HG02610 (cell line): ENCODE measurements at regions not wholly inside any gene's neighbourhood (a gene's known extent, or its start where the extent isn't known, plus 50 kb on each side); places are given as distances from the start of the nearest gene placed in this dataset.

Source experiments
- ATAC-seq: cut with Tn5 transposase; IDR thresholded peaks from one replicate; pipeline ENCODE4 v1.9.1; 2021; ENCODE audit warnings: mild to moderate bottlenecking, moderate library complexity; ENCODE audit not compliant: unreplicated experiment

GRCh38 chr2:53452400-53452799, 315.2 kb upstream of the CHAC2 start:
- no peak for ATAC-seq

GRCh38 chr2:53450923-53451322, 316.7 kb upstream of the CHAC2 start:
- ATAC-seq: no peak

GRCh38 chr2:53448591-53448990, 319.0 kb upstream of the CHAC2 start:
- ATAC-seq: no peak

- ATAC-seq: no peak
These were observed 319.5 kb upstream of the CHAC2 start for GRCh38 chr2:53448086-53448485.

GRCh38 chr2:53445383-53446070, 322.1 kb upstream of the CHAC2 start:
- peak; percentile 68 for ATAC-seq

GRCh38 chr2:53442783-53443182, 324.8 kb upstream of the CHAC2 start:
- no peak for ATAC-seq

- ATAC-seq: no peak
These were observed 325.5 kb upstream of the CHAC2 start for GRCh38 chr2:53442093-53442492.

GRCh38 chr2:53438692-53439091, 328.9 kb upstream of the CHAC2 start:
- no peak for ATAC-seq

GRCh38 chr2:53438100-53438499, 329.5 kb upstream of the CHAC2 start:
- ATAC-seq: no peak

GRCh38 chr2:53437371-53437770, 330.2 kb upstream of the CHAC2 start:
- no peak for ATAC-seq

GRCh38 chr2:53436882-53437281, 330.7 kb upstream of the CHAC2 start:
- ATAC-seq: no peak

- ATAC-seq: no peak
These were observed 332.0 kb upstream of the CHAC2 start for GRCh38 chr2:53435610-53436009.

GRCh38 chr2:53434466-53434865, 333.1 kb upstream of the CHAC2 start:
- ATAC-seq: no peak

- no peak for ATAC-seq
These were observed 334.7 kb upstream of the CHAC2 start for GRCh38 chr2:53432936-53433335.

- no peak for ATAC-seq
These were observed 337.7 kb upstream of the CHAC2 start for GRCh38 chr2:53429901-53430300.

- peak; percentile 85 for ATAC-seq
These were observed 342.7 kb upstream of the CHAC2 start for GRCh38 chr2:53424902-53425301.

- ATAC-seq: no peak
These were observed 344.1 kb upstream of the CHAC2 start for GRCh38 chr2:53423465-53423864.

GRCh38 chr2:53422979-53423378, 344.6 kb upstream of the CHAC2 start:
- peak; percentile 40 for ATAC-seq

- no peak for ATAC-seq
These were observed 350.2 kb upstream of the CHAC2 start for GRCh38 chr2:53417385-53417784.

- no peak for ATAC-seq
These were observed 360.1 kb upstream of the CHAC2 start for GRCh38 chr2:53407363-53408080.

- peak; percentile 67 for ATAC-seq
These were observed 363.7 kb upstream of the CHAC2 start for GRCh38 chr2:53403792-53404413.

- no peak for ATAC-seq
These were observed 370.5 kb upstream of the CHAC2 start for GRCh38 chr2:53397085-53397484.
